CD4-positive, alpha-beta T cell treated with Interleukin-4 for 4 hours (primary cell): ENCODE measurements at regions not wholly inside any gene's neighbourhood (a gene's known extent, or its start where the extent isn't known, plus 50 kb on each side); places are given as distances from the start of the nearest gene placed in this dataset.

ENCODE experiments used
- DNase-seq: peaks from one replicate; pipeline ENCODE4 v3.0.0-alpha.2; 2020

- no peak for DNase-seq
Measured at GRCh38 chr6:88302769-88303225, 136.7 kb upstream of the CNR1 start.

- DNase-seq: no peak
Measured at GRCh38 chr6:88301888-88302768, 136.0 kb upstream of the CNR1 start.

GRCh38 chr6:88301256-88301655 lies 135.1 kb upstream of the CNR1 start:
- no peak for DNase-seq

- no peak for DNase-seq
Measured at GRCh38 chr6:88298066-88298845, 132.1 kb upstream of the CNR1 start.

DNA sequence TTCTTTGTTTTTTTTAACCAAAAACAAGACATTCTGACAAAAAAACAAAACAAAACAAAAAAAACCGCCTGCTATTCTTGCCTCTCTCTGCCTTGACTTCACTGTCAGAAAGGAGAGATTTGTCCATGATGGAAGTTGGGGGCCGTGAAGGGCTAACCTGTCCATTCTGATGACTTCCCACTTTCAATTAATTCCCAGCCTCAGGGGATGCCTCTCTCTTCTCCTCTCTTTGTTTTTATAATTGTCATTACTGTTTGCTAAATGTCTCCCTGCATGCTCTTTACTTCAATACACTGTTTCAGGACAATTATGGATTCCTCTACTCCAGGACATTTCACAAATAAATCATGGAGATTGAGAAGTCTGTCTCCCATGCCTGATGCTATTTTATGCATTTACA lies 130.5 kb upstream of the CNR1 start:
- DNase-seq: no peak

DNA sequence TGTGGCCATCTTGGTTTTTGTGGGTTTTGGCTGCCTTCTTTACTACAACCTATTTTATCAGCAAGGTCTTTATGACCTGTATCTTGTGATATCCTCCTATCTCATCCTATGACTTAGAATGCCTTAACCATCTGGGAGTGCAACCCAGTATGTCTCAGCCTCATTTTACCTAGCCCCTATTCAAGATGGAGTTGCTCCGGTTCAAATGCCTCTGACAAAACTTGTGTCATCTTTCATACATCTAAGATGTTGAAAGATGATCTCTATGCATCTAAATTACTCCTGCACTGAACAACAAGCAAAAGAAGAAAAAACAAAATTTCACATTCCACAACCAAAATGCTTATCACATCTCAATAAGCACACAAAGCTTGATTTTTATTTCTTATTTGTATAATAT lies 129.5 kb upstream of the CNR1 start:
- DNase-seq: no peak

DNA sequence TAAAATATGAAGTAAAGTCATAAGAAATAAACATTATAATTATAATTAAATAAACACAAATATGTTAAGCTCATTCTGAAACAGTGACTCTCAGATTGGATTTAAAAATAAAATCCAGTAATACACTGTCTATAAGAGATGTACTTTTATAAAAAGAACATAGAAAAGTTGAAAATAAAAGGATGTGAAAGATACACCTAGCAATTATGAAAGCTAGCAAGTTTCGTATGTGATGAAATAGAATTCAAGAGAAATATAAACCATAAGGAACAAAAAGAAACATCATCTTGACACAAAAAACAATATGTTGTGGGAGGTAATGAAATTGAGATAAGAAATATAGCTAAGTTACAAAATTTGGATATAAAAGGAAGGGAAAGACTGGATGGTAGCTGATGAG lies 128.6 kb upstream of the CNR1 start:
- no peak for DNase-seq

DNA sequence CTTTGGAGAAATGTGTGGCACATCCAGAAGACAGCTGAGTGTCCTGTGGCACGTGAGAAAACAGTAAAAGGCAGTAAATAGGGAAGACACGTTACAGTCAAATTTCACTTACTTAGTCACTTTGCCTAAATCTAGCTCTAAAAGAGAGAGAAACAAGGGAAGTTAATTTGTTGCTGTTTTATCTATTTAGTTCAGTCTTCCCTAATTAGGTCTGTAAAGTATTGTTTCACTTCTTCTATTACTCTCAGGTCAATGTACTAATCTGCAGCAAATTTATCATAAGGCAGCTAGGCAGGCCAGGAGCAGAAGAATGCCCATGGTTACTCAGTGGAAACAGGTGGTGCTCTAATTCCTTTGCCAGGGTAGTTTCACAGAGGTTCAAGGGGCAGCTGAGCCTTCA lies 124.3 kb upstream of the CNR1 start:
- no peak for DNase-seq

GRCh38 chr6:88287696-88288095 lies 121.5 kb upstream of the CNR1 start:
- DNase-seq: no peak

- no peak for DNase-seq
Measured at GRCh38 chr6:88276331-88276730, 110.2 kb upstream of the CNR1 start.

DNA sequence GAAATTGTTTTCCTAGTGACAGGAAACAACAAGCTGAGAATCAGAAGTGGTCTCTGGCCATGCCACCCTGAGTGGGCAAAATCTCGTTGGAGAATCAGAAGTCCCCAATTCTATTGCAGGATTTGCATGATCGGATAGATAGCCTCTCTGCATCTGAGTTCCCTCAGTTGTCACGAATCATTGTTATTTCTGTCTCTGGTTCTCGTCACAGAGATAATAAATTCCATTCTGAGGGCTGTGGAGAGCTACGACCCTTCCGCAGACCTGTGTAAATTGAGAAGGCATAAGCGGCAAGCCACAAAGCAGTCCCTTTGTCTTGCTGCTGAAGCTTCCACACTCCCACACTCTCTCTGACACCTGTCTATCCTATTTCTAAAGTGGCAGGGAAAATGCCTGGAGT lies 102.4 kb upstream of the CNR1 start:
- no peak for DNase-seq

- no peak for DNase-seq
Measured at GRCh38 chr6:88266126-88266525, 100.0 kb upstream of the CNR1 start.

GRCh38 chr6:88263591-88263990 lies 97.4 kb upstream of the CNR1 start:
- DNase-seq: no peak

DNA sequence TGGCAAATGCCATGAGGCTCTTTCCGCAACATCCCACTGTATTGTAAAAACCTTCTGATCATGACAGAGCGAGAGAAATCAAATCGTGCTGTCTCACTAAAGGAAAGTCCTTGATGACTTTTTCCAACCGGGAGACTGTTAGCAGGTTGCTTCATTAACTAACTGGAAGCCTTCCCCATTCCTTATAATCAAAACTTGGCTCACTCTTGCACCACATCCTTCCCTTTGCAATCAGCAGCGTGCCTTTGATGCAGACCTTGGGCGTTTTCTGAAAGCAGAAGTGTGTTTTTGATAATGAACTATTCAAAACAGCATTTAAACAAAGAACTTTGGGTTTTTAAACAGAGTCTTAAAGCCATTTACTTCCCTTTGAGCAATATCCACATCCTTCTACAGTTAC lies 96.2 kb upstream of the CNR1 start:
- no peak for DNase-seq

GRCh38 chr6:88251301-88251700 lies 85.2 kb upstream of the CNR1 start:
- no peak for DNase-seq

DNA sequence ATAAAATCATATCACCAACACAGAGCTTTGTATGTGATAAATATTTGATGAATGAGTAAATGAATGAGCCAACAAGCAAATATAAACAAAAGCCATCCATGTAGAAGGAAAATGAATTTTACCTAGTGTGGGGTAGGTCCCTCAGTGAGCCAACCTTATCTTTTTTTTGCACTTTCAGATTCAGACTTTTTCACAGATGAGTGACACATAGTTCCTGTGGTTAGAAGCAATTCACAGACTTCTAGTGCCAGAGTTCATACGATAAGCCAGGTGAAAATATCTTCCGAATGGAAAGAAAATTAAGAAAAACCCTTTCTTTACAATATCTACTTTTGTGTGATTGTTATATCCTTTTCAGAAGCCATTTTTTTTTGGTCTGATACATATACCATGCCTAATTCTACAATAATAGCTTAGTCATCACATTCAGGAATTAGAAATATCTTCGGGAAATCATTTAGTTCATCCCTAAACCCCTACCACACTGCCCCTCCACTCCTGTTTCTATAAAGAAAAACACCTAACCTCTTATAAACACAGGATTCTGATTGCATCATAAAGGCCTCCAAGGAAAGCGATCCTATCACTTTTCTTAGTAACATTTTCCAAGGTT lies 82.7 kb upstream of the CNR1 start:
- DNase-seq: no peak

DNA sequence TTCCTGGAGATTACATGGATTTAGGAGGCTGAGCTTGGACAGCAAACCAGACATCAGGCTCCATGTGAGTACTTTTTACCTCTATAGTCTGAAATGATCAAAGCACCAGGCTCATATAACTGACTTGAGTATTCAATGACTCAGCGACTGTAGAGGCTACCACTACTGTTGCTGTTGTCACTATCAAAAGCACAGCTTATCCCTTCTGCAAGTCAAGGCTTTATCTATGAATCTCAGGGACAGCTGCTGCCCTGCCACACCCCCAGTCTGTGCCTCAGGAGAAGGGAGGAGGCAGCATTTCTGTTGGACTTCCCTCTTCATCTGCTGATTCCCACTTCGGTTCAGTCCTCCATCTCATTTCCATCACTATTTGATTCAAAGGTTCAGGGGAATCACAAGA lies 80.5 kb upstream of the CNR1 start:
- DNase-seq: no peak

- DNase-seq: no peak
Measured at GRCh38 chr6:88244721-88245120, 78.6 kb upstream of the CNR1 start.

DNA sequence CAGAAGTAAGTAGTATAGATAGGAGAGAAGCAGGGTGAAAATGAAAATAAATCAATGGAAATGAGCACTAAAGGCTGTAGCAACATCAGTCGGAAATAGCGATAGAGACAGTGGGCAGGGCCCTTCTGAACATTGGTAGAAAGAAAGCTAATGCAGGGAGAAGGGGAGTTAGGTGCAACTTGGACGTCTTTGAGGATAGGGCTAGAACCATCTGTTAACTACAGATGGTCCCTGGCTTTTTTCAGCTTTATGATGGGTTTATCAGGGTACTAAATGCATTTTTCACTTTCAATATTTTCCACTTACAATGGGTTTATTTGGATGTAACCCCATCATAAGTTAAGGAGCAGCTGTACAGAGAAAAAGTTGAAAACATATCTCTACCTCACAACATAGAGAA lies 72.8 kb upstream of the CNR1 start:
- DNase-seq: no peak

- DNase-seq: peak; percentile 1
Measured at GRCh38 chr6:88238065-88238464, 71.9 kb upstream of the CNR1 start.

- no peak for DNase-seq
Measured at GRCh38 chr6:88236612-88237360, 70.6 kb upstream of the CNR1 start.

- no peak for DNase-seq
Measured at GRCh38 chr6:88232753-88233152, 66.6 kb upstream of the CNR1 start.

- DNase-seq: no peak
Measured at GRCh38 chr6:88223298-88223697, 57.2 kb upstream of the CNR1 start.
